ENCODE measurements at regions not wholly inside any gene's neighbourhood (a gene's known extent, or its start where the extent isn't known, plus 50 kb on each side); places are given as distances from the start of the nearest gene placed in this dataset.

GRCh38 chr10:79004311-79004710 is 64.5 kb upstream of the ZMIZ1 start:
- TF ChIP-seq EZH2 (IDR thresholded peaks at IDR 0.05; ENCODE audit: low read length, unreplicated experiment) (no peak), CTCF (conservative IDR thresholded peaks at IDR 0.05; ENCODE audit: low read depth, low read length) (no peak), EZH2phosphoT487 (IDR thresholded peaks at IDR 0.05; ENCODE audit: borderline replicate concordance, low read length) (no peak)

Measured in PC-3 (cell line).